ENCODE measurements at regions not wholly inside any gene's neighbourhood (a gene's known extent, or its start where the extent isn't known, plus 50 kb on each side); places are given as distances from the start of the nearest gene placed in this dataset.

- TF ChIP-seq GATA2 (IDR thresholded peaks at IDR 0.05; ENCODE audit: low read depth, low read length) (no peak), GATA3 (IDR thresholded peaks at IDR 0.05; ENCODE audit: low read depth, low read length) (no peak)
Measured at GRCh38 chr13:105184201-105184600, 1351.3 kb downstream of the EFNB2 start.

All from SH-SY5Y (cell line).